GM13977 (cell line): ENCODE measurements at regions not wholly inside any gene's neighbourhood (a gene's known extent, or its start where the extent isn't known, plus 50 kb on each side); places are given as distances from the start of the nearest gene placed in this dataset.

ENCODE experiments used
- DNase-seq: peaks from one replicate; pipeline ENCODE4 v3.0.0; 2012; ENCODE audit warnings: low spot score
- CTCF ChIP-seq: IDR thresholded peaks from 2 replicates; pipeline ENCODE4 v1.5.1; 2012; ENCODE audit warnings: mild to moderate bottlenecking, control low read depth; ENCODE audit not compliant: insufficient read depth; ENCODE audit errors: extremely low read depth, missing control alignments
- in situ Hi-C: fragments of 300-500 bp; cut with MboI; formaldehyde crosslinking; loops from one replicate; pipeline ENCODE4 v1.12.0; 2022; ENCODE audit warnings: low sequenced_read_pairs, low pct_unique_long_range_greater_than_20kb, mixed read lengths, inconsistent platforms; ENCODE audit not compliant: unreplicated experiment

- no peak for TF ChIP-seq CTCF
- no peak for DNase-seq
- in situ Hi-C loops: no loop called here
Observed at GRCh38 chr4:81667539-81667938, 195.8 kb upstream of the RASGEF1B start.

GRCh38 chr4:81666491-81666890 is 194.8 kb upstream of the RASGEF1B start:
- no peak for DNase-seq
- no peak for TF ChIP-seq CTCF
- in situ Hi-C loops: no loop called here

GRCh38 chr4:81665649-81666048 is 193.9 kb upstream of the RASGEF1B start:
- TF ChIP-seq CTCF: no peak
- in situ Hi-C loops: no loop called here

GRCh38 chr4:81665045-81665444 is 193.3 kb upstream of the RASGEF1B start:
- in situ Hi-C loops: no loop called here
- no peak for DNase-seq
- TF ChIP-seq CTCF: no peak

More at GRCh38 chr4:81665649-81666048, 193.9 kb upstream of the RASGEF1B start:
- DNase-seq: no peak

- TF ChIP-seq CTCF: no peak
- DNase-seq: no peak
- in situ Hi-C loops: no loop called here
Observed at GRCh38 chr4:81664079-81664478, 192.4 kb upstream of the RASGEF1B start.

- TF ChIP-seq CTCF: no peak
- no peak for DNase-seq
- in situ Hi-C loops: no loop called here
Observed at GRCh38 chr4:81663368-81663767, 191.7 kb upstream of the RASGEF1B start.

- in situ Hi-C loops: no loop called here
- no peak for TF ChIP-seq CTCF
- DNase-seq: no peak
Observed at GRCh38 chr4:81659051-81659450, 187.3 kb upstream of the RASGEF1B start.
